Transverse colon (tissue), 4 donors: ENCODE measurements at regions not wholly inside any gene's neighbourhood (a gene's known extent, or its start where the extent isn't known, plus 50 kb on each side); places are given as distances from the start of the nearest gene placed in this dataset.

Experiments
- DNase-seq: peaks from one replicate; pipeline ENCODE4 v3.0.0-alpha.2; 2019
- H3K27ac ChIP-seq, 4 donors: fragments of 200-600 bp; sonication (generic); 2 replicates each; pipeline ENCODE4 v1.5.1; 2016 to 2018; ENCODE audit warnings: inconsistent platforms in 4 of 4
- H3K27me3 ChIP-seq: fragments of 200-600 bp; sonication (generic); 2 replicates; pipeline ENCODE4 v1.5.1; 2017; ENCODE audit warnings: inconsistent platforms
- H3K36me3 ChIP-seq, 4 donors: fragments of 200-600 bp; sonication (generic); 2 replicates each; pipeline ENCODE4 v1.5.1; 2017 to 2019; ENCODE audit warnings: inconsistent platforms in 4 of 4
- H3K4me1 ChIP-seq, 4 donors: fragments of 200-600 bp; sonication (generic); 2 replicates each; pipeline ENCODE4 v1.5.1; 2017 to 2020; ENCODE audit warnings: inconsistent platforms in 4 of 4
- H3K4me3 ChIP-seq, 4 donors: fragments of 200-600 bp; sonication (generic); 1 replicate in 1 of 4; 2 replicates in 3 of 4; pipeline versions ENCODE4 v1.5.1 to v1.6.1; 2017 to 2019; ENCODE audit warnings: inconsistent platforms in 4 of 4
- H3K9me3 ChIP-seq, 2 donors: fragments of 200-600 bp; sonication (generic); 2 replicates each; pipeline ENCODE4 v1.5.1; 2017 to 2019; ENCODE audit warnings: inconsistent platforms in 2 of 2
- CTCF ChIP-seq, 5 experiments: fragments of 200-600 bp in 3 of 5; fragments of 450-650 bp in 2 of 5; sonication (generic) in 3 of 5; IDR thresholded peaks; 1 replicate in 2 of 5; 2 replicates in 3 of 5; pipeline ENCODE4 v1.5.1; 2016 to 2017; ENCODE audit warnings: antibody characterized with exemption in 5 of 5, inconsistent platforms in 3 of 5, mild to moderate bottlenecking in 2 of 5, moderate library complexity in 1 of 5
- EP300 ChIP-seq: sonication (generic); formaldehyde crosslinking; IDR thresholded peaks from one replicate; pipeline ENCODE4 v1.6.1; 2017; ENCODE audit warnings: antibody characterized with exemption, low read depth
- POLR2A ChIP-seq: fragments of 450-650 bp; IDR thresholded peaks from one replicate; pipeline ENCODE4 v1.6.1; 2016; ENCODE audit warnings: antibody characterized with exemption, mild to moderate bottlenecking, moderate library complexity
- POLR2AphosphoS5 ChIP-seq, 3 donors: sonication (generic); formaldehyde crosslinking; IDR thresholded peaks; one replicate each; pipeline ENCODE4 v1.6.1; 2016; ENCODE audit warnings: antibody characterized with exemption in 3 of 3
- WGBS, 2 donors: methylation state at CpG; one replicate each; pipeline ENCODE4 v1.1.5; 2018; ENCODE audit warnings: low coverage in 1 of 2; 5-methylcytosine and 5-hydroxymethylcytosine counted together
- in situ Hi-C, 4 donors: fragments of 200-750 bp; cut with MboI; loops; one replicate each; pipeline versions ENCODE4 v1.15.0 to v1.15.1; 2017; ENCODE audit warnings: low sequenced_read_pairs in 3 of 4, low pct_ligation_motif_present in 1 of 4, low pct_unique_long_range_greater_than_20kb in 1 of 4
- intact Hi-C: fragments of 100-400 bp; cut with DNase I; formaldehyde crosslinking; loops from one replicate; pipeline ENCODE4 v1.15.1; 2023; ENCODE audit warnings: low total_unique reads

- intact Hi-C loops: no loop called here
- H3K4me3 ChIP-seq: no peak overlapping the region
- TF ChIP-seq EP300: no peak
- TF ChIP-seq CTCF (IDR thresholded peaks at IDR 0.05): no peak
- TF ChIP-seq POLR2AphosphoS5 (IDR thresholded peaks at IDR 0.05): no peak
- no peak for TF ChIP-seq POLR2A
- H3K27me3 ChIP-seq: no peaks in the 10 kb centered on the region
- WGBS, 2 donors: 70 to 73% methylated on average over 1 to 2 of the region's 2 CpGs
- no peaks in the 10 kb centered on the region for H3K36me3 ChIP-seq
- no peaks in the 10 kb centered on the region for H3K4me1 ChIP-seq
- H3K27ac ChIP-seq: no peak overlapping the region
- no peaks in the 10 kb centered on the region for H3K9me3 ChIP-seq
- no peak for DNase-seq
- in situ Hi-C loops: no loop called here
Observed at GRCh38 chr21:18153063-18153462, 91.6 kb upstream of the CHODL start.

DNA sequence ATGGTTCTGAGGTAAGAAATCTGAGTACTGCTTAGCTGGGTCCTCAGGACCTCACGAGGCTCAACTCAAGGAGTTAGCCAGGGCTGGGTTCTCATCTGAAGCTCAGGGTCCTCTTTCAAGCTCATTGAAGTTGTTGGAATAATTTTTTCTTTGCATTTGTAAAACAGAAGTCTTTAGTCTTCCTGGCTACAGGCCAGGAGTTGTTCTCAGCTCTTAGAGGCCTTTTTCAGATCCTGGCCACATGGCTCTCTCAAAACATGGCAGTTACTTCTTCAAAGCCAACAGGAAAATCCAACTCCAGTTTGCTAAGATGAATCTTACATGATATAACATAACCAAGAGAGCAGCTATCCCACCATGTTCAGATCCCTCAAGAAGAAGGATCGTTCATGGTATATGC lies 92.3 kb upstream of the CHODL start:
- in situ Hi-C loops: no loop called here
- intact Hi-C loops: no loop called here
- no peaks in the 10 kb centered on the region for H3K4me1 ChIP-seq
- TF ChIP-seq CTCF (IDR thresholded peaks at IDR 0.05) (no peak), POLR2AphosphoS5 (IDR thresholded peaks at IDR 0.05) (no peak), EP300 (no peak), POLR2A (no peak)
- no peaks in the 10 kb centered on the region for H3K36me3 ChIP-seq
- H3K4me3 ChIP-seq: no peak overlapping the region
- H3K27me3 ChIP-seq: no peaks in the 10 kb centered on the region
- no peak overlapping the region for H3K27ac ChIP-seq
- H3K9me3 ChIP-seq: no peaks in the 10 kb centered on the region
- 68 to 82% methylated on average over 2 of the region's 2 CpGs for WGBS, 2 donors
- DNase-seq: no peak

- in situ Hi-C loops: no loop called here
- intact Hi-C loops: no loop called here
Observed at GRCh38 chr21:18151046-18151445, 93.6 kb upstream of the CHODL start.

GRCh38 chr21:18148401-18148800 lies 96.2 kb upstream of the CHODL start:
- intact Hi-C loops: no loop called here
- H3K36me3 ChIP-seq: no peaks in the 10 kb centered on the region

More at GRCh38 chr21:18151046-18151445, 93.6 kb upstream of the CHODL start:
- H3K4me1 ChIP-seq: no peaks in the 10 kb centered on the region
- H3K4me3 ChIP-seq: no peak overlapping the region
- no peaks in the 10 kb centered on the region for H3K27me3 ChIP-seq
- no peak for TF ChIP-seq POLR2AphosphoS5 (IDR thresholded peaks at IDR 0.05)
- TF ChIP-seq CTCF (IDR thresholded peaks at IDR 0.05): no peak
- no peak for TF ChIP-seq EP300
- TF ChIP-seq POLR2A: no peak
- no peaks in the 10 kb centered on the region for H3K9me3 ChIP-seq
- DNase-seq: no peak
- no peaks in the 10 kb centered on the region for H3K36me3 ChIP-seq
- H3K27ac ChIP-seq: no peak overlapping the region
- WGBS, 2 donors: 94 to 96% methylated on average over 4 to 5 of the region's 5 CpGs

More at GRCh38 chr21:18148401-18148800, 96.2 kb upstream of the CHODL start:
- H3K9me3 ChIP-seq: no peaks in the 10 kb centered on the region
- in situ Hi-C loops: no loop called here
- H3K4me1 ChIP-seq: no peaks in the 10 kb centered on the region
- no peak overlapping the region for H3K4me3 ChIP-seq
- TF ChIP-seq CTCF (IDR thresholded peaks at IDR 0.05) (no peak), POLR2A (no peak), EP300 (no peak), POLR2AphosphoS5 (IDR thresholded peaks at IDR 0.05) (no peak)
- no peaks in the 10 kb centered on the region for H3K27me3 ChIP-seq
- no peak overlapping the region for H3K27ac ChIP-seq
- DNase-seq: no peak
